ENCODE measurements at regions not wholly inside any gene's neighbourhood (a gene's known extent, or its start where the extent isn't known, plus 50 kb on each side); places are given as distances from the start of the nearest gene placed in this dataset.
"Not testable (repeated sequence)": the region's sequence is repeated elsewhere in the genome, so short reads cannot be mapped to it uniquely, and the experiment has no call there.

- Histone ChIP-seq H3K36me3 (ENCODE audit: control insufficient read depth, insufficient read depth, low read length) (no peaks in the 10 kb centered on the region), H3K4me3 (ENCODE audit: low read length) (no peak overlapping the region), H3K4me1 (ENCODE audit: control insufficient read depth, insufficient read depth, low read length) (no peaks in the 10 kb centered on the region), H3K27me3 (ENCODE audit: control insufficient read depth, insufficient read depth, low read length) (no peaks in the 10 kb centered on the region), H3K9ac (ENCODE audit: low read length) (no peak overlapping the region), H3K9me3 (ENCODE audit: control insufficient read depth, low read length) (no peaks in the 10 kb centered on the region)
Observed at GRCh38 chr7:112996331-112996871, 90.2 kb downstream of the GPR85 start.

GRCh38 chr7:112995059-112995824 is 91.4 kb downstream of the GPR85 start:
- no peak overlapping the region for H3K4me3 ChIP-seq (ENCODE audit: low read length)
- H3K9me3 ChIP-seq (ENCODE audit: control insufficient read depth, low read length), result no peaks in the 10 kb centered on the region
- no peak overlapping the region for H3K9ac ChIP-seq (ENCODE audit: low read length)
- H3K4me1 ChIP-seq (ENCODE audit: control insufficient read depth, insufficient read depth, low read length), result peaks cover under 1% of the 10 kb centered on the region
- H3K36me3 ChIP-seq (ENCODE audit: control insufficient read depth, insufficient read depth, low read length), result no peaks in the 10 kb centered on the region
- H3K27me3 ChIP-seq (ENCODE audit: control insufficient read depth, insufficient read depth, low read length), result no peaks in the 10 kb centered on the region

- H3K4me1 ChIP-seq (ENCODE audit: control insufficient read depth, insufficient read depth, low read length), result peaks cover 6% of the 10 kb centered on the region
- H3K9ac ChIP-seq (ENCODE audit: low read length), result no peak overlapping the region
- H3K9me3 ChIP-seq (ENCODE audit: control insufficient read depth, low read length), result no peaks in the 10 kb centered on the region
- no peaks in the 10 kb centered on the region for H3K36me3 ChIP-seq (ENCODE audit: control insufficient read depth, insufficient read depth, low read length)
- no peak overlapping the region for H3K4me3 ChIP-seq (ENCODE audit: low read length)
- no peaks in the 10 kb centered on the region for H3K27me3 ChIP-seq (ENCODE audit: control insufficient read depth, insufficient read depth, low read length)
Observed at GRCh38 chr7:112994656-112995055, 92.0 kb downstream of the GPR85 start.

- H3K4me1 ChIP-seq (ENCODE audit: control insufficient read depth, insufficient read depth, low read length), result peaks cover 13% of the 10 kb centered on the region
- no peaks in the 10 kb centered on the region for H3K36me3 ChIP-seq (ENCODE audit: control insufficient read depth, insufficient read depth, low read length)
- no peaks in the 10 kb centered on the region for H3K9me3 ChIP-seq (ENCODE audit: control insufficient read depth, low read length)
- no peaks in the 10 kb centered on the region for H3K27me3 ChIP-seq (ENCODE audit: control insufficient read depth, insufficient read depth, low read length)
- no peak overlapping the region for H3K9ac ChIP-seq (ENCODE audit: low read length)
- H3K4me3 ChIP-seq (ENCODE audit: low read length), result no peak overlapping the region
Observed at GRCh38 chr7:112990624-112991023, 96.0 kb downstream of the GPR85 start.

- H3K9ac ChIP-seq (ENCODE audit: low read length), result no peak overlapping the region
- H3K27me3 ChIP-seq (ENCODE audit: control insufficient read depth, insufficient read depth, low read length), result no peaks in the 10 kb centered on the region
- no peaks in the 10 kb centered on the region for H3K9me3 ChIP-seq (ENCODE audit: control insufficient read depth, low read length)
- H3K36me3 ChIP-seq (ENCODE audit: control insufficient read depth, insufficient read depth, low read length), result no peaks in the 10 kb centered on the region
- no peak overlapping the region for H3K4me3 ChIP-seq (ENCODE audit: low read length)
- peaks cover 13% of the 10 kb centered on the region for H3K4me1 ChIP-seq (ENCODE audit: control insufficient read depth, insufficient read depth, low read length)
Observed at GRCh38 chr7:112989531-112989930, 97.1 kb downstream of the GPR85 start.

DNA sequence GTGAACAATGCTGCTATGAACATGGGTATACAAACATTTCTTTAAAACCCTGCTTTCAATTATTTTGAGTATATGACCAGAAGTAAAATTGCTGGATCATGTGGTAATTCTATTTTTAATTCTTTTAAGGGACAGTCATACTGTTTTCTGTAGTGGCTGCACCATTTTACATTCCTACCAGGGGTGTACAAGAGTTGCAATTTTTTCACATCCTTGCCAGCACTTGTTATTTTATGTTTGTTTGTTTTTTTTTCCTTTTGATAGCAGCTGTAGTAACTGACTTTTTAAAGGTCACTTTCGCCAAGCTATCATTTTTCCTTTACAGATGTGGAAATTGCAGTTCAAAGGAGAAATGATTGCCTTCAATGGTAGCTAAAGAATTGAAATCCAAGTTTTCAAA is 99.5 kb downstream of the GPR85 start:
- H3K4me3 ChIP-seq (ENCODE audit: low read length), result no peak overlapping the region
- no peaks in the 10 kb centered on the region for H3K9me3 ChIP-seq (ENCODE audit: control insufficient read depth, low read length)
- peaks cover 13% of the 10 kb centered on the region for H3K4me1 ChIP-seq (ENCODE audit: control insufficient read depth, insufficient read depth, low read length)
- no peaks in the 10 kb centered on the region for H3K27me3 ChIP-seq (ENCODE audit: control insufficient read depth, insufficient read depth, low read length)
- H3K9ac ChIP-seq (ENCODE audit: low read length), result no peak overlapping the region
- no peaks in the 10 kb centered on the region for H3K36me3 ChIP-seq (ENCODE audit: control insufficient read depth, insufficient read depth, low read length)

GRCh38 chr7:112986256-112987031 is 100.2 kb downstream of the GPR85 start:
- H3K4me1 ChIP-seq (ENCODE audit: control insufficient read depth, insufficient read depth, low read length), result peaks cover 13% of the 10 kb centered on the region
- no peak overlapping the region for H3K9ac ChIP-seq (ENCODE audit: low read length)
- no peak overlapping the region for H3K4me3 ChIP-seq (ENCODE audit: low read length)
- no peaks in the 10 kb centered on the region for H3K9me3 ChIP-seq (ENCODE audit: control insufficient read depth, low read length)
- no peaks in the 10 kb centered on the region for H3K27me3 ChIP-seq (ENCODE audit: control insufficient read depth, insufficient read depth, low read length)
- no peaks in the 10 kb centered on the region for H3K36me3 ChIP-seq (ENCODE audit: control insufficient read depth, insufficient read depth, low read length)

DNA sequence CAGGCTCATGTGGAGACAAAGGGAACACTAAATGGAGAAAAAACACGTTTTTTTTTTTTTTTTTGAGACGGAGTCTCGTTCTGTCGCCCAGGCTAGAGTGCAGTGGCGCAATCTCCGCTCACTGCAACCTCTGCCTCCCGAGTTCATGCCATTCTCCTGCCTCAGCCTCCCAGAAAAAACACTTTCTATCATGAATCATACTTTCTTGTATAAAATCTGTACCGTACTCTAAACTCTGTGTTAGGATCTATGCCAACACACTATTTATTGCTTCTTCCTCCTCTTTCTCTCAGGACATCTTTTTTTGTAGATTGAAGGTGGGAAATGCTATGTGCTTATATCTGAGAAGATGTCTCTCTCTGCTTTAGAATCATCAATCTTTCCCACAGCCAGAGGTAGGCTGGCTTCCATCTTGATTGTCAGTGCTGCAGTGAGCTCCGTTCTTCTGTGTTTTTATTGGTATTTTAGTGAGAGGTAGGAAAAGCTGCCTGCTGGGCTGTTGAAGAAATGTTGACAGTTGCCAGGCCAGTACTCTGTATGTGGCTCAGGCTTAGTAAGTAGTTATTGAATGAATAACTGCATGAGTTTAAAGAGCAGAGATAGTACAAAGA is 101.1 kb downstream of the GPR85 start:
- Histone ChIP-seq H3K9me3 (ENCODE audit: control insufficient read depth, low read length) (no peaks in the 10 kb centered on the region), H3K4me1 (ENCODE audit: control insufficient read depth, insufficient read depth, low read length) (peaks cover 13% of the 10 kb centered on the region), H3K36me3 (ENCODE audit: control insufficient read depth, insufficient read depth, low read length) (no peaks in the 10 kb centered on the region), H3K9ac (ENCODE audit: low read length) (no peak overlapping the region), H3K4me3 (ENCODE audit: low read length) (no peak overlapping the region), H3K27me3 (ENCODE audit: control insufficient read depth, insufficient read depth, low read length) (no peaks in the 10 kb centered on the region)

GRCh38 chr7:112982441-112983063 is 104.1 kb downstream of the GPR85 start:
- H3K27me3 ChIP-seq (ENCODE audit: control insufficient read depth, insufficient read depth, low read length), result no peaks in the 10 kb centered on the region
- no peaks in the 10 kb centered on the region for H3K36me3 ChIP-seq (ENCODE audit: control insufficient read depth, insufficient read depth, low read length)
- no peak overlapping the region for H3K4me3 ChIP-seq (ENCODE audit: low read length)
- no peak overlapping the region for H3K9ac ChIP-seq (ENCODE audit: low read length)
- H3K4me1 ChIP-seq (ENCODE audit: control insufficient read depth, insufficient read depth, low read length), result no peaks in the 10 kb centered on the region
- H3K9me3 ChIP-seq (ENCODE audit: control insufficient read depth, low read length), result no peaks in the 10 kb centered on the region

DNA sequence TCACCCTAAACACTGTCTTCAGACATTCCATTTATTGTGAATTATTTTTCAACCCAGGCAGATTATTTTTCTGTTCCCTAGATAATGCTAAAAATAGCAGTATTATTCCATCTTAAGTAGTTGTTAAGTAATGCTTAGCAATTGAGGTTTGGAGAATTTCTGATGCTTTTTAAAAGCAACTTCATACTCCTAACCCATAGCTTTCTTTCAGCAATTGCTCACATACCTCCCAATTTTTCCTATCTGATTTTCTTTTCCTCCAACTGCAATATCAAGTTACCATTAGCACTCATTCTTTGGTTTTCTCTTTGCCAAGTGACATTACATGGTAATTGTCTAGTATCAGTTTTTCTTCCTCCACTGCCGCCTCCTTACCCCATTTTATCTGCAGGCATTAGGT is 104.7 kb downstream of the GPR85 start:
- no peak overlapping the region for H3K4me3 ChIP-seq (ENCODE audit: low read length)
- H3K4me1 ChIP-seq (ENCODE audit: control insufficient read depth, insufficient read depth, low read length), result no peaks in the 10 kb centered on the region
- no peak overlapping the region for H3K9ac ChIP-seq (ENCODE audit: low read length)
- H3K36me3 ChIP-seq (ENCODE audit: control insufficient read depth, insufficient read depth, low read length), result no peaks in the 10 kb centered on the region
- no peaks in the 10 kb centered on the region for H3K9me3 ChIP-seq (ENCODE audit: control insufficient read depth, low read length)
- no peaks in the 10 kb centered on the region for H3K27me3 ChIP-seq (ENCODE audit: control insufficient read depth, insufficient read depth, low read length)

DNA sequence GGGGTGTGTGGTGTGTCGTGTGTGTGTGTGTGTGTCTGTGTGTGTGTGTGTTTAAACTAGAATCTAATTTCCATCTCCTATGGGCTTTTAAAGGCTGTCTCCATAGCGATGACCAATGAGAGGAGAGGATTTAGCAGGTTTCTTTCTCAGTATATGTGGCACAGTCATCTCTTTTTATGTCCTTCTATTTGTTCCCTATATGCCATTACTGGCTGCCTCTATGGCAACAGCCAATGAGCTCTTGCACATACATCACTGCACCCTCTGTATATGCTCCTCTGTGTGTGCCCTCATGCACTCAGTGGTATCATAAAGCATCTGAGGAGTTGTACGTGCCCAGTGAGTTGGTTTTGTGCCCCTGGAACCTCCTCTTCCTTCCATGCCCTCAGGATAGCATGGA is 107.6 kb downstream of the GPR85 start:
- not testable (repeated sequence) for H3K9ac ChIP-seq (ENCODE audit: low read length); H3K4me3 ChIP-seq (ENCODE audit: low read length); H3K27me3 ChIP-seq (ENCODE audit: control insufficient read depth, insufficient read depth, low read length); H3K36me3 ChIP-seq (ENCODE audit: control insufficient read depth, insufficient read depth, low read length); H3K4me1 ChIP-seq (ENCODE audit: control insufficient read depth, insufficient read depth, low read length); H3K9me3 ChIP-seq (ENCODE audit: control insufficient read depth, low read length)
